ENCODE measurements at regions not wholly inside any gene's neighbourhood (a gene's known extent, or its start where the extent isn't known, plus 50 kb on each side); places are given as distances from the start of the nearest gene placed in this dataset.

- no peak overlapping the region for H2BK15ac ChIP-seq (ENCODE audit: low read depth, low read length)
- no peak overlapping the region for H3K56ac ChIP-seq (ENCODE audit: insufficient read length, low read depth, low read length)
- H3K27me3 ChIP-seq (ENCODE audit: insufficient read depth, low read length) = no peaks in the 10 kb centered on the region
- no peak overlapping the region for H4K5ac ChIP-seq (ENCODE audit: insufficient read length, low read depth, low read length)
- H3K14ac ChIP-seq (ENCODE audit: insufficient read depth, low read length) = no peak overlapping the region
- no peaks in the 10 kb centered on the region for H3K23me2 ChIP-seq (ENCODE audit: insufficient read length, low read depth, low read length, poor library complexity, severe bottlenecking)
- H3K27me3 Mint-ChIP-seq (ENCODE audit: low read depth) = no peaks in the 10 kb centered on the region
- no peak overlapping the region for H3K9ac ChIP-seq (ENCODE audit: extremely low read depth, insufficient read length, low read length)
- H4K91ac ChIP-seq (ENCODE audit: insufficient read length, low read depth, low read length) = no peak overlapping the region
- TF ChIP-seq CTCF (conservative IDR thresholded peaks at IDR 0.05) = no peak
- H3K27ac Mint-ChIP-seq = no peak overlapping the region
- no peak overlapping the region for H4K8ac ChIP-seq (replicated peaks; ENCODE audit: insufficient read length, low read depth, low read length)
- H3K4me1 ChIP-seq (ENCODE audit: insufficient read depth, low read length) = peaks cover under 1% of the 10 kb centered on the region; the same call in 1 of the 2 replicates
- H2BK5ac ChIP-seq (ENCODE audit: insufficient read length, low read length) = no peak overlapping the region
- no peak overlapping the region for H3T11ph ChIP-seq (ENCODE audit: low read length)
- no peak overlapping the region for H2BK12ac ChIP-seq (ENCODE audit: insufficient read length, low read depth, low read length)
- H3K18ac ChIP-seq (ENCODE audit: insufficient read length, low read depth, low read length) = no peak overlapping the region
- H3K4ac ChIP-seq (ENCODE audit: low read depth, low read length) = no peak overlapping the region
- DNase-seq = no peak
- no CpG with 5 or more reads among the region's 4 CpGs for WGBS (ENCODE audit: extremely low coverage, insufficient read length, low lambda C conversion rate)
- no peak overlapping the region for H3K4me3 Mint-ChIP-seq
- H4K20me1 ChIP-seq (ENCODE audit: control insufficient read depth, insufficient read depth, insufficient read length) = no peaks in the 10 kb centered on the region
- H3K36me3 Mint-ChIP-seq (ENCODE audit: insufficient read depth in 1 of 3, low read depth in 3 of 3) = no peaks in the 10 kb centered on the region
- no peak overlapping the region for H2AK5ac ChIP-seq (ENCODE audit: insufficient read length, low read length)
- peaks cover 0 to 1% of the 10 kb centered on the region in 2 experiments; a peak in 2 of 4 replicates for H3K4me1 Mint-ChIP-seq
- no peak overlapping the region for H3K23ac ChIP-seq (ENCODE audit: insufficient read length, low read depth, low read length)
- no peaks in the 10 kb centered on the region for H3K9me3 Mint-ChIP-seq
- H2BK20ac ChIP-seq (ENCODE audit: low read depth, low read length, poor library complexity, severe bottlenecking) = no peak overlapping the region
- no peaks in the 10 kb centered on the region for H3K79me1 ChIP-seq (ENCODE audit: insufficient read depth, low read depth, low read length, poor library complexity, severe bottlenecking)
- H3K9me3 ChIP-seq (ENCODE audit: control insufficient read depth, low read depth, low read length) = no peaks in the 10 kb centered on the region
- no peak overlapping the region for H2AFZ ChIP-seq (ENCODE audit: low read length)
- H2BK120ac ChIP-seq (ENCODE audit: low read depth, low read length, poor library complexity, severe bottlenecking) = no peak overlapping the region
- no peaks in the 10 kb centered on the region for H3K79me2 ChIP-seq (ENCODE audit: insufficient read depth, low read length)
- H3K4me2 ChIP-seq (ENCODE audit: insufficient read depth, insufficient read length, low read length) = no peak overlapping the region
- H3K27ac ChIP-seq (ENCODE audit: insufficient read length, low read depth, low read length) = no peak overlapping the region
Measured at GRCh38 chr12:30858471-30858870, 68.1 kb upstream of the TSPAN11 start.
